Ascending aorta (tissue), 2 donors: ENCODE measurements at regions not wholly inside any gene's neighbourhood (a gene's known extent, or its start where the extent isn't known, plus 50 kb on each side); places are given as distances from the start of the nearest gene placed in this dataset.

Experiments
- DNase-seq, 2 donors: peaks; one replicate each; pipeline ENCODE4 v3.0.0-alpha.2; 2019; ENCODE audit warnings: low spot score in 2 of 2
- H3K27ac ChIP-seq, 2 donors: fragments of 200-600 bp; sonication (generic); one replicate each; pipeline ENCODE4 v1.5.1; 2016 to 2017; ENCODE audit warnings: mild to moderate bottlenecking in 1 of 2
- H3K27me3 ChIP-seq: fragments of 200-600 bp; sonication (generic); one replicate; pipeline ENCODE4 v1.5.1; 2017
- H3K36me3 ChIP-seq, 2 donors: fragments of 200-600 bp; sonication (generic); one replicate each; pipeline ENCODE4 v1.5.1; 2016
- H3K4me1 ChIP-seq, 2 donors: fragments of 200-600 bp; sonication (generic); one replicate each; pipeline ENCODE4 v1.5.1; 2016 to 2017; ENCODE audit warnings: mild to moderate bottlenecking in 1 of 2
- H3K4me3 ChIP-seq, 2 donors: fragments of 200-600 bp; sonication (generic); one replicate each; pipeline ENCODE4 v1.5.1; 2016 to 2017; ENCODE audit warnings: mild to moderate bottlenecking in 1 of 2
- H3K9me3 ChIP-seq, 2 donors: fragments of 200-600 bp; sonication (generic); one replicate each; pipeline ENCODE4 v1.5.1; 2016
- intact Hi-C: fragments of 100-400 bp; cut with DNase I; formaldehyde crosslinking; loops from one replicate; pipeline ENCODE4 v1.15.1; 2023
- TF ChIP-seq, protein P1 (sequence below), 3 experiments: fragments of 200-600 bp in 2 of 3; fragments of 450-650 bp in 1 of 3; sonication (generic) in 2 of 3; IDR thresholded peaks; one replicate each; pipeline ENCODE4 v1.5.1; 2016 to 2019; ENCODE audit warnings: antibody characterized with exemption in 3 of 3, mild to moderate bottlenecking in 1 of 3, moderate library complexity in 1 of 3

DNA sequence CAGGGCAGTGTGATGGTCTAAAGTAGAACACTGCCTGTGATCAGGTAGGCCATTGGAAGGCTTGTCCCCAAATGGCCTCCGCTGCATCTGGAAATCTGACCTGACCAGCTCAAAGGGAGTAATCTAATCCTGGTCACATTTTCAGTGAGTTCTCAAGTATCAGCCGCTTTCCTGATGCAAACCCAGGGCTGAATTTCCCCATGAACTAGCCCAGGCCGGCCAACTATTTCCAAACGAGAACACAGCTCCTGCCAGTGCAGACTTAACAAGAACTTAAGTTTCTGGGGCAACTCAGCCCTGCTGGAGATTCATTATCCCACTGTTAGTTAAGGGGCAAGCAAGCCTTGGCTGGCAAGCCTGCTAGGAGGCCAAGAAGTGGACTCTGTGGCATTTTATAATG lies 59.6 kb upstream of the FAM180A start:
- no peak overlapping the region for H3K27ac ChIP-seq
- H3K9me3 ChIP-seq: no peaks in the 10 kb centered on the region
- peaks cover 0 to 8% of the 10 kb centered on the region in 2 donors for H3K4me1 ChIP-seq
- TF ChIP-seq, protein P1, sequence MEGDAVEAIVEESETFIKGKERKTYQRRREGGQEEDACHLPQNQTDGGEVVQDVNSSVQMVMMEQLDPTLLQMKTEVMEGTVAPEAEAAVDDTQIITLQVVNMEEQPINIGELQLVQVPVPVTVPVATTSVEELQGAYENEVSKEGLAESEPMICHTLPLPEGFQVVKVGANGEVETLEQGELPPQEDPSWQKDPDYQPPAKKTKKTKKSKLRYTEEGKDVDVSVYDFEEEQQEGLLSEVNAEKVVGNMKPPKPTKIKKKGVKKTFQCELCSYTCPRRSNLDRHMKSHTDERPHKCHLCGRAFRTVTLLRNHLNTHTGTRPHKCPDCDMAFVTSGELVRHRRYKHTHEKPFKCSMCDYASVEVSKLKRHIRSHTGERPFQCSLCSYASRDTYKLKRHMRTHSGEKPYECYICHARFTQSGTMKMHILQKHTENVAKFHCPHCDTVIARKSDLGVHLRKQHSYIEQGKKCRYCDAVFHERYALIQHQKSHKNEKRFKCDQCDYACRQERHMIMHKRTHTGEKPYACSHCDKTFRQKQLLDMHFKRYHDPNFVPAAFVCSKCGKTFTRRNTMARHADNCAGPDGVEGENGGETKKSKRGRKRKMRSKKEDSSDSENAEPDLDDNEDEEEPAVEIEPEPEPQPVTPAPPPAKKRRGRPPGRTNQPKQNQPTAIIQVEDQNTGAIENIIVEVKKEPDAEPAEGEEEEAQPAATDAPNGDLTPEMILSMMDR (IDR thresholded peaks at IDR 0.05): no peak
- no peak overlapping the region for H3K4me3 ChIP-seq
- H3K27me3 ChIP-seq: no peaks in the 10 kb centered on the region
- no peak for DNase-seq
- no peaks in the 10 kb centered on the region for H3K36me3 ChIP-seq
- intact Hi-C loops: no loop called here

DNA sequence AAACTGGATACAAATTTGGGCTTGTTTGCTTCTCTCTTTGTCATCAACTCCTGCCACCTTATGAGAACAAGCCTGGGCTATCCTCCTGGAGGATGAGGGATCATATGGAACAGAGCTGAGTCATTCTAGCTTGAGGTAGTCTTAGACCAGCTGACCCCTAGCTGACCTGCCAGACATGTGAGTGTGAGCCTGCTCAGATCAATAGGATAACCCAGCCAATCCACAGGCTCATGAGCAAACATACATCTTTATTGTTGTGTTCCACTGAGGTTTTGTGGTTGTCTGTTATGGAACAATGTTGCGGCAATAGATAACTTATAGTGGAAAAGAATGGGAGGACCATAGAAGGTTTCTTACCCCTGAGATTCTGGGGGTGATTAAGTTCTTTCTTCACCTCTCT lies 54.5 kb upstream of the FAM180A start:
- H3K36me3 ChIP-seq: no peaks in the 10 kb centered on the region
- intact Hi-C loops: no loop called here

DNA sequence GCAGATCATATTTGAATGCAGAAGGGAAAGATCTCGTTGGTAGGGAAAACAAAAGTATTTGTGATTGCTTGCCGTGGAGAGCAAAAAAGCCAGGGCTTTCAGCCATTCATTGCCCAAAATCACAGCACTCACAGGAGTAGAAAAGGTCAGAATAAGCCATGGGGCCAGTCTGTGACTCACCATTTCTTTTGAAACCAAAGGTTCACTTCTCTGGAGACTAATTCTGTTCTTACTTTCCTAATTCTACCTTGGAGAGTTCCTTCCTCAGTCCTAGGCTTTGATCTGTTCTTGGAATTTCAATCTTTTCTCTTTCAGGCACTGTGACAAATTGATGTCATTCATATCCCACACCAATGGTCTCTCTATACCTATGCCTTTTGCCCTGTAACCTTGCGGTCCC lies 54.1 kb upstream of the FAM180A start:
- H3K27me3 ChIP-seq: no peaks in the 10 kb centered on the region

More for the DNA sequence above, 54.5 kb upstream of the FAM180A start:
- DNase-seq: no peak
- Histone ChIP-seq H3K27ac (no peak overlapping the region), H3K27me3 (no peaks in the 10 kb centered on the region), H3K4me1 (peaks cover 2 to 10% of the 10 kb centered on the region in 2 donors), H3K9me3 (no peaks in the 10 kb centered on the region), H3K4me3 (no peak overlapping the region)
- TF ChIP-seq, protein P1 (IDR thresholded peaks at IDR 0.05): no peak

DNA sequence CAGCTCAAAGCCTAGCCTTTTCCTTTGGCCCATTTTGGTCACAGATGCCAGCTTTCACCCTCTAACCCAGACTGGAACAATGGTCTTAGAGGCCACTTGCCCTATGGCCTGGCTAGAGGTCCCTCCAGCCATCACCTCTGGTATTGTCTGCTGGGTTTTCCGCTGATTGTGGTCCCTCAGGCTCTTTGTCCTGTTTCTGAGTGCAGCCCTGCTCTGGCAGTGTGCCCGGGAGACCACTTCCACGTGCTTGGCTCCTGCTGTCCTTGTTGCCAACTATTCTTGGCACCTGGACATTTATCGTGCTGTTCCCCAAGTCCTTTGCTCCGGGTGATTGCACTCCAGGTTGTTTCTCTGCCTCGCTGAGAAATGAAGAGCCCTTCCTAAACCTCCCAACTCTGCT lies 53.3 kb upstream of the FAM180A start:
- TF ChIP-seq, protein P1 (IDR thresholded peaks at IDR 0.05): no peak
- H3K9me3 ChIP-seq: no peaks in the 10 kb centered on the region
- no peaks in the 10 kb centered on the region for H3K36me3 ChIP-seq
- H3K4me1 ChIP-seq: peaks cover 3 to 13% of the 10 kb centered on the region in 2 donors
- H3K27me3 ChIP-seq: no peaks in the 10 kb centered on the region
- intact Hi-C loops: loop anchor here (1.0 kb wide), 1 partner anchor 207 kb away; no protein-coding TSS in a partner anchor
- no peak overlapping the region for H3K27ac ChIP-seq
- H3K4me3 ChIP-seq: no peak overlapping the region
- no peak for DNase-seq

More for the DNA sequence above, 54.1 kb upstream of the FAM180A start:
- no peak overlapping the region for H3K27ac ChIP-seq
- DNase-seq: no peak
- no peak overlapping the region for H3K4me3 ChIP-seq
- H3K4me1 ChIP-seq: peaks cover 3 to 10% of the 10 kb centered on the region in 2 donors
- no peaks in the 10 kb centered on the region for H3K9me3 ChIP-seq
- no peaks in the 10 kb centered on the region for H3K36me3 ChIP-seq
- TF ChIP-seq, protein P1 (IDR thresholded peaks at IDR 0.05): no peak
- intact Hi-C loops: no loop called here

DNA sequence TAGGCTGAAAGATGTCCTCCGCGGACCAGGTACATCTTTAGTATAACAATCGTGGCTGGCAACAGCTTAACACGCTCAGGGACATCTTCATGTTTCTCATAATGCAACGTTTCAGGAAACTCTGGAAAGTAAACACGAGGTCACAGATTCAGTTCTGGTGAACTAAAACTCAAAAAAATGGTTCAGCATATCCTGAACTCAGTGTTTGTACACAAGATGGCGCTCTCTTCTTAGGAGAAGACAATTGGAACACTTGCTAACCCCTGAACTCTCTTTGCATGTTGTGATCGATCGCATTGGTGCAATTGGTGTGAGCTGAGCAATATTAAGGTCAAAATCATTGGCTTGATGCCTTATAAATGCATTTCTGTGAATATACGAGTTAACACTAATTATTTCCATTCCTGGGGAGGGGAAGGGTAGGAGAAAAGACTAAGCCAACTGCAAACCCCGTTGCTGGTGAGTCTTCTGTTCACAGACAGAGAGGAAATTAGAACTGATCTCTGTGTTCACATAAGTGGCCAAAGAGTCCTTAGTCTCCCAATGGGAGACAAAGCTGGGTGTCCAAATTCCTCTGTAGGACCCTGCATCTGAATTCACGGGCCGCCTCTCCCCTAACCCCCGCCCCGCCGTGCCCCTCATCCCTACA lies 52.6 kb upstream of the FAM180A start:
- peak overlapping the region; percentile 36 to 54 for H3K27ac ChIP-seq
- peaks cover 3 to 20% of the 10 kb centered on the region in 2 donors for H3K4me1 ChIP-seq
- peak overlapping the region; percentile 32 to 58 for H3K4me3 ChIP-seq
- TF ChIP-seq, protein P1 (IDR thresholded peaks at IDR 0.05): peak; percentile 47 to 85 (median 80)
- no peak for DNase-seq
- no peaks in the 10 kb centered on the region for H3K36me3 ChIP-seq
- H3K27me3 ChIP-seq: no peaks in the 10 kb centered on the region
- no peaks in the 10 kb centered on the region for H3K9me3 ChIP-seq
- intact Hi-C loops: loop anchor here (1.0 kb wide), 1 partner anchor 208 kb away; no protein-coding TSS in a partner anchor
